Stomach smooth muscle (tissue), 2 donors: ENCODE measurements at regions not wholly inside any gene's neighbourhood (a gene's known extent, or its start where the extent isn't known, plus 50 kb on each side); places are given as distances from the start of the nearest gene placed in this dataset.
"Not testable (repeated sequence)": the region's sequence is repeated elsewhere in the genome, so short reads cannot be mapped to it uniquely, and the experiment has no call there.

Experiments
- H3K27ac ChIP-seq: one replicate; pipeline ENCODE4 v1.7.0; 2013; ENCODE audit warnings: mild to moderate bottlenecking, low read length, inconsistent platforms
- H3K27me3 ChIP-seq, 2 donors: one replicate each; pipeline ENCODE4 v1.7.0; 2013; ENCODE audit warnings: low read length in 2 of 2; ENCODE audit not compliant: insufficient read depth in 2 of 2, control insufficient read depth in 1 of 2
- H3K36me3 ChIP-seq, 2 donors: one replicate each; pipeline ENCODE4 v1.7.0; 2013; ENCODE audit warnings: low read length in 2 of 2; ENCODE audit not compliant: control insufficient read depth in 2 of 2, insufficient read depth in 2 of 2
- H3K4me1 ChIP-seq: one replicate; pipeline ENCODE4 v1.7.0; 2013; ENCODE audit warnings: low read length; ENCODE audit not compliant: control insufficient read depth, insufficient read depth
- H3K4me3 ChIP-seq, 2 donors: one replicate each; pipeline ENCODE4 v1.7.0; 2013; ENCODE audit warnings: low read length in 2 of 2
- H3K9ac ChIP-seq, 2 donors: one replicate each; pipeline ENCODE4 v1.7.0; 2013; ENCODE audit warnings: low read length in 2 of 2, mild to moderate bottlenecking in 1 of 2
- H3K9me3 ChIP-seq, 2 donors: one replicate each; pipeline ENCODE4 v1.7.0; 2013; ENCODE audit warnings: low read length in 2 of 2; ENCODE audit not compliant: control insufficient read depth in 2 of 2
- donor health status: healthy.
- donor health status: Pancreatic carcinoma.

DNA sequence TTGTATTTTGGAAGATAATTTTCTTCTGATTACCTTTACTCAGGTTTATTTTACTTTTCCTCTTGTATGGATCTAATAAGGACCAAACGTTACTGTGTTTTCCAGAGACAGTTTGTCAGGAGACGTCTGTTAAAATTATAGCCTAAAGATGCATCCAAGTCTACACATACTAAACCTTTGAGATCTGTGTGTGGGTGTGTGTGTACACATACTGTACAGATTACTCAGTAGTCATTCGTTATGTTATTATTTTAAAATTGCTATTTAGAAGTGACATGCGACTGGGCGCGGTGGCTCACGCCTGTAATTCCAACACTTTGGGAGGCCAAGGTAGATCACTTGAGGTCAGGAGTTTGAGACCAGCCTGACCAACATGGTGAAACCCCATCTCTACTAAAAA is 51.6 kb upstream of the CNTLN start:
- Histone ChIP-seq H3K27me3 (no peaks in the 10 kb centered on the region), H3K27ac (no peak overlapping the region), H3K4me1 (no peaks in the 10 kb centered on the region), H3K4me3 (no peak overlapping the region), H3K36me3 (no peaks in the 10 kb centered on the region), H3K9ac (no peak overlapping the region), H3K9me3 (no peaks in the 10 kb centered on the region)

GRCh38 chr9:17082343-17083064 is 52.3 kb upstream of the CNTLN start:
- H3K27me3 ChIP-seq: no peaks in the 10 kb centered on the region
- no peaks in the 10 kb centered on the region for H3K4me1 ChIP-seq
- no peaks in the 10 kb centered on the region for H3K36me3 ChIP-seq
- H3K27ac ChIP-seq: no peak overlapping the region
- no peak overlapping the region for H3K4me3 ChIP-seq
- H3K9me3 ChIP-seq: no peaks in the 10 kb centered on the region
- H3K9ac ChIP-seq: no peak overlapping the region

GRCh38 chr9:17081814-17082213 is 53.0 kb upstream of the CNTLN start:
- no peak overlapping the region for H3K4me3 ChIP-seq
- H3K9me3 ChIP-seq: no peaks in the 10 kb centered on the region
- H3K36me3 ChIP-seq: no peaks in the 10 kb centered on the region
- no peaks in the 10 kb centered on the region for H3K27me3 ChIP-seq
- no peak overlapping the region for H3K9ac ChIP-seq
- H3K4me1 ChIP-seq: no peaks in the 10 kb centered on the region
- no peak overlapping the region for H3K27ac ChIP-seq

DNA sequence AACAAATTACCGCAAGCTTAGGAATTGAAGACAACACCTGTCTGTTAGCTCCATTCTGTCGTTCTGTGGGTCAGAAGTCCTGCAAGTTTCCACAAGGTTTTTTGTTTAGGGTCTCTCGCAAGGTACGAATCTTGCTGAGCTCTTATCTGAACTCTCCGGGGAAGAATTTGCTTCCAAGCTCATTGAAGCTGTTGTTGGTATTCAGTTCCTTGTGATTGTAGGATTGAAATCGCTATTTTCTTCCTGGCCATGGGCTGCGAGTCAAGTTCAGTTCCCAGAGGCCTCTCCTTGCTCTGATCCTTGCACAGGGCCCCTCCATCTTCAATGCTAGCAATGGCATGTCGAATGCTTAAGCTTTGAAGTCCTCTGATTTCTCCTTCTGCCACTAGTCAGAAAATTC is 53.5 kb upstream of the CNTLN start:
- Histone ChIP-seq H3K9me3 (no peaks in the 10 kb centered on the region), H3K9ac (no peak overlapping the region), H3K27me3 (no peaks in the 10 kb centered on the region), H3K4me1 (no peaks in the 10 kb centered on the region), H3K27ac (no peak overlapping the region), H3K36me3 (no peaks in the 10 kb centered on the region), H3K4me3 (no peak overlapping the region)

GRCh38 chr9:17075758-17076485 is 58.9 kb upstream of the CNTLN start:
- Histone ChIP-seq H3K27ac (no peak overlapping the region), H3K4me3 (no peak overlapping the region), H3K4me1 (no peaks in the 10 kb centered on the region), H3K9ac (no peak overlapping the region), H3K27me3 (no peaks in the 10 kb centered on the region), H3K9me3 (no peaks in the 10 kb centered on the region), H3K36me3 (no peaks in the 10 kb centered on the region)

DNA sequence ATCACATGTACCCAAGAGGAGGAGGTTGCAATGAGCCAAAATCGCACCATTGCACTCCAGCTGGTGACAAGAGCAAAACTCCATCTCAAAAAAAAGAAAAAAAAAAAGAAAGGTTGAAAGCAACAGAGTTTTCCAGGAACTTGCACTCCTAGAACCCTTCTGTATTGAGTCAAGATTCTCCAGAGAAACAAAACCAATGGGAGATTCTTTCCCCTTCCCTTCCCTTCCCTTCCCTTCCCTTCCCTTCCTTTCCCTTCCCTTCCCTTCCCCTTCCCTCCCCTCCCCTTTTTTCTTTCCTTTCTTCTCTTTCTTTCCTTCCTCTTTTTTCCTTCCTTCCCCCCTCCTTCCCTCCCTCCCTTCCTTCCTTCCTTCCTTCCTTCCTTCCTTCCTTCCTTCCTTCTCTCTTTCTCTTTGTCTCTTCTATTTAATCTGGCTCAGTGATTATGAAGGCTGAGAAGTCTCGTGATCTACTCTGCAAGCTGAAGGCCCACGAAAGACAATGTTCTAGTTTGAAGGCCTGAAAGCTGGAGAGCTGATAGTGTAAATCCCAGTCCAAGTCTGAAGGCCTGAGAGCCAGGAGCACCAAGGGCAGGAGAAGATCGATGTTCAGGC is 59.6 kb upstream of the CNTLN start:
- H3K36me3 ChIP-seq: no peaks in the 10 kb centered on the region
- H3K9me3 ChIP-seq: no peaks in the 10 kb centered on the region
- no peaks in the 10 kb centered on the region for H3K27me3 ChIP-seq
- no peak overlapping the region for H3K27ac ChIP-seq
- no peak overlapping the region for H3K4me3 ChIP-seq
- no peak overlapping the region for H3K9ac ChIP-seq
- H3K4me1 ChIP-seq: no peaks in the 10 kb centered on the region

DNA sequence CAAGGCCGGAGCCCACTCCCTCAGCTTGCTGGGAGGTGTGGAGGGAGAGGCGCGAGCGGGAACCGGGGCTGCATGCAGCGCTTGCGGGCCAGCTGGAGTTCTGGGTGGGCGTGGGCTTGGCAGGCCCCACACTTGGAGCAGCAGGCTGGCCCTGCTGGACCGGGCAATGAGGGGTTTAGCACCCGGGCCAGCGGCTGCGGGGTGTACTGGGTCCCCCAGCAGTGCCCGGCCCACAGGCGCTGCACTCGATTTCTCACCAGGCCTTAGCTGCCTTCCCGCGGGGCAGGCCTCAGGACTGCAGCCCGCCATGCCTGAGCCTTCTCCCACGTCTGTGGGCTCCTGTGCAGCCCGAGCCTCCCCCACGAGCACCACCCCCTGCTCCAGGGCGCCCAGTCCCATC is 62.3 kb upstream of the CNTLN start:
- not testable (repeated sequence) for H3K4me1 ChIP-seq, H3K27ac ChIP-seq, H3K36me3 ChIP-seq, H3K27me3 ChIP-seq, H3K9ac ChIP-seq, H3K9me3 ChIP-seq, H3K4me3 ChIP-seq

GRCh38 chr9:17068671-17069070 is 66.2 kb upstream of the CNTLN start:
- no peaks in the 10 kb centered on the region for H3K36me3 ChIP-seq
- no peaks in the 10 kb centered on the region for H3K4me1 ChIP-seq
- H3K9ac ChIP-seq: no peak overlapping the region
- H3K27ac ChIP-seq: no peak overlapping the region
- no peaks in the 10 kb centered on the region for H3K9me3 ChIP-seq
- no peaks in the 10 kb centered on the region for H3K27me3 ChIP-seq
- no peak overlapping the region for H3K4me3 ChIP-seq

DNA sequence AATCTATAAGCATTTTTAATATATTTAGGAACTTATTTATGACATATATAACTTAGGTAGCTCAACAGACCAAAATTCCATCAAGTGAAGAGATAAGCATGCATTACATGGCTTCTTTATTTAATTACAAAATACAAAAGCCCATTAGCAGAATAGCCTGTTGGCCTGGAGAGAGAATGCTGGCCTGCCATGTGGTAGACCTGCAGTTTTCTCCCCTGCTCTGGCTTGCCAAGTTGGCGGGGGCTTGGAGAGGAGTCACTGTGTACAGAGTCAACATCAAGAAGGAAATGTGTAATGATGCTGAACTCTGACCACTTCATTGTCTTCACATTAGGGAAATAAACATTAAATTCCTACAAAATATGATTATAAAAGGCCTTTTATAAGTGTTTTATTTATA is 69.8 kb upstream of the CNTLN start:
- Histone ChIP-seq H3K9me3 (no peaks in the 10 kb centered on the region), H3K27ac (no peak overlapping the region)

DNA sequence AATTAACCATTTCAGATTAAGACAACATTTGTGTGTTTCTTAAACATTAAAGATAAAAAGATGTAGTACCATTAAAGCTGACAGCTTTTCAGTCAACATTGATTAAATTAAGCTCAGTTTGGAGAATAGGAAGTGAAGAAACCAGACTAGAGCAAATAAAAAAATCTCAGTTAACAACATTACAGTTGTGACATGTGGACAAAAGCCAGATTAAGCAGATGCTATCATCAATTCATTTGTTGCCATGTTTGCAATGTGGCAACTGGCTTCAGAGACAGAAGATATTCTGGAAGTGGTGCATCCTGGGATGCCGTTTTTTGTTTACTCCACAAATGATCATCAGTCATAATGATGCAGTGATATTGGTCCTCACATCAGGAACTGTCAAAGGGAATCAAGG is 70.3 kb upstream of the CNTLN start:
- H3K9me3 ChIP-seq: no peaks in the 10 kb centered on the region
- H3K4me1 ChIP-seq: no peaks in the 10 kb centered on the region
- H3K4me3 ChIP-seq: no peak overlapping the region
- no peak overlapping the region for H3K27ac ChIP-seq
- H3K9ac ChIP-seq: no peak overlapping the region
- H3K27me3 ChIP-seq: no peaks in the 10 kb centered on the region
- H3K36me3 ChIP-seq: no peaks in the 10 kb centered on the region

More for the DNA sequence above, 69.8 kb upstream of the CNTLN start:
- no peaks in the 10 kb centered on the region for H3K27me3 ChIP-seq
- no peaks in the 10 kb centered on the region for H3K4me1 ChIP-seq
- H3K4me3 ChIP-seq: no peak overlapping the region
- no peak overlapping the region for H3K9ac ChIP-seq
- H3K36me3 ChIP-seq: no peaks in the 10 kb centered on the region
